ENCODE measurements at regions not wholly inside any gene's neighbourhood (a gene's known extent, or its start where the extent isn't known, plus 50 kb on each side); places are given as distances from the start of the nearest gene placed in this dataset.

DNA sequence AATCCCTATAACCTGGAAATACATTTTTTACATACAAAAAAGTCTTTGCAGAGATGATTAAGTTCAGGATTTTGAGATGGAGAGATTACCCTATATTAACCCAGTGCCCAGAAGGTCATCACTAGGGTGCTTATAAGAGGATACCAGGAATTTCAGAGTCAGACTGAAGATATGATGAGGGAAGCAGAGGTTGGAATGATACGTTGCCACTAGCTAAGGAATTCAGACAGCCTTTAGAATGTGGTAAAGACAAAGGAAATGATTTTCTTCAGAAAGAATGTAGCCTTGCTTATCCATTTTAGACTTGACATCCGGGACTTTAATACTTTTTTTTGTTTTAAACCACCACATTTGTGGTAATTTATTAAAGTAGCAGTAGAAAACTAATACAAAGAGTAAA lies 2176.8 kb upstream of the C9orf72 start:
- TF ChIP-seq CTCF (IDR thresholded peaks at IDR 0.05; ENCODE audit: extremely low read depth in 1 of 2, insufficient read depth in 1 of 2, low read depth in 1 of 2, low read length in 2 of 2) = no peak
- TF ChIP-seq JUN (IDR thresholded peaks at IDR 0.05; ENCODE audit: borderline replicate concordance, insufficient read depth, insufficient read length, low read depth) = no peak
- TF ChIP-seq EZH2 (IDR thresholded peaks at IDR 0.05; ENCODE audit: borderline replicate concordance, low read depth, low read length, severe bottlenecking) = no peak
- TF ChIP-seq POLR2AphosphoS5 (IDR thresholded peaks at IDR 0.05; ENCODE audit: insufficient read depth, low read depth, low read length) = no peak
- TF ChIP-seq MYC (IDR thresholded peaks at IDR 0.05; ENCODE audit: low read depth, low read length) = no peak
- no peak for TF ChIP-seq GATA2 (IDR thresholded peaks at IDR 0.05; ENCODE audit: insufficient read depth, insufficient read length, low read depth, low read length)
- TF ChIP-seq, protein P1, sequence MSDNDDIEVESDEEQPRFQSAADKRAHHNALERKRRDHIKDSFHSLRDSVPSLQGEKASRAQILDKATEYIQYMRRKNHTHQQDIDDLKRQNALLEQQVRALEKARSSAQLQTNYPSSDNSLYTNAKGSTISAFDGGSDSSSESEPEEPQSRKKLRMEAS (IDR thresholded peaks at IDR 0.05; ENCODE audit: insufficient read depth, insufficient read length) = no peak
- no peak for TF ChIP-seq POLR2A (IDR thresholded peaks at IDR 0.05; ENCODE audit: low read depth, low read length)
- no peak for TF ChIP-seq FOS (IDR thresholded peaks at IDR 0.05; ENCODE audit: borderline replicate concordance, insufficient read depth, low read length)
